Glutamatergic neuron (in vitro differentiated cells): ENCODE measurements at regions not wholly inside any gene's neighbourhood (a gene's known extent, or its start where the extent isn't known, plus 50 kb on each side); places are given as distances from the start of the nearest gene placed in this dataset.

Experiments used
- DNase-seq: peaks from one replicate; pipeline ENCODE4 v3.0.0; 2022
- H3K27ac Mint-ChIP-seq: one replicate; pipeline ENCODE4 v1.8.0; 2020; ENCODE audit warnings: mild to moderate bottlenecking, mixed read lengths, inconsistent platforms; ENCODE audit not compliant: unreplicated experiment
- H3K27me3 Mint-ChIP-seq: one replicate; pipeline ENCODE4 v1.8.0; 2020; ENCODE audit warnings: mild to moderate bottlenecking, moderate library complexity, mixed read lengths, inconsistent platforms; ENCODE audit not compliant: unreplicated experiment
- H3K36me3 Mint-ChIP-seq: one replicate; pipeline ENCODE4 v1.8.0; 2020; ENCODE audit warnings: mild to moderate bottlenecking, mixed read lengths, inconsistent platforms; ENCODE audit not compliant: unreplicated experiment
- H3K4me1 Mint-ChIP-seq: one replicate; pipeline ENCODE4 v1.8.0; 2020; ENCODE audit warnings: mild to moderate bottlenecking, low read depth, mixed read lengths, inconsistent platforms; ENCODE audit not compliant: unreplicated experiment
- H3K4me3 Mint-ChIP-seq: one replicate; pipeline ENCODE4 v1.8.0; 2020; ENCODE audit warnings: mild to moderate bottlenecking, mixed read lengths, inconsistent platforms; ENCODE audit not compliant: unreplicated experiment
- H3K9me3 Mint-ChIP-seq: one replicate; pipeline ENCODE4 v1.8.0; 2020; ENCODE audit warnings: mild to moderate bottlenecking, moderate library complexity, mixed read lengths, inconsistent platforms; ENCODE audit not compliant: unreplicated experiment
- CTCF ChIP-seq: fragments of 200-600 bp; sonication (generic); IDR thresholded peaks from one replicate; pipeline ENCODE4 v1.5.0; 2021; ENCODE audit not compliant: partially characterized antibody, unreplicated experiment

GRCh38 chr7:28243861-28244260 is 63.3 kb upstream of the JAZF1 start:
- no peaks in the 10 kb centered on the region for H3K9me3 Mint-ChIP-seq
- TF ChIP-seq CTCF, result no peak
- H3K4me1 Mint-ChIP-seq, result no peaks in the 10 kb centered on the region
- no peak overlapping the region for H3K4me3 Mint-ChIP-seq
- H3K27me3 Mint-ChIP-seq, result no peaks in the 10 kb centered on the region
- no peak for DNase-seq
- H3K36me3 Mint-ChIP-seq, result peaks cover 2% of the 10 kb centered on the region
- no peak overlapping the region for H3K27ac Mint-ChIP-seq

GRCh38 chr7:28245123-28245878 is 64.7 kb upstream of the JAZF1 start:
- Mint-ChIP-seq H3K4me1 (no peaks in the 10 kb centered on the region), H3K9me3 (no peaks in the 10 kb centered on the region), H3K36me3 (peaks cover 4% of the 10 kb centered on the region), H3K27me3 (no peaks in the 10 kb centered on the region), H3K4me3 (no peak overlapping the region), H3K27ac (no peak overlapping the region)
- no peak for DNase-seq
- TF ChIP-seq CTCF, result no peak

- H3K4me3 Mint-ChIP-seq, result no peak overlapping the region
- no peaks in the 10 kb centered on the region for H3K27me3 Mint-ChIP-seq
- peaks cover 4% of the 10 kb centered on the region for H3K36me3 Mint-ChIP-seq
- no peak overlapping the region for H3K27ac Mint-ChIP-seq
- H3K4me1 Mint-ChIP-seq, result no peaks in the 10 kb centered on the region
- H3K9me3 Mint-ChIP-seq, result no peaks in the 10 kb centered on the region
- no peak for TF ChIP-seq CTCF
- no peak for DNase-seq
These were observed 66.4 kb upstream of the JAZF1 start for GRCh38 chr7:28246921-28247461.

- Mint-ChIP-seq H3K4me3 (no peak overlapping the region), H3K4me1 (no peaks in the 10 kb centered on the region), H3K36me3 (no peaks in the 10 kb centered on the region), H3K27ac (no peak overlapping the region), H3K27me3 (no peaks in the 10 kb centered on the region), H3K9me3 (no peaks in the 10 kb centered on the region)
- TF ChIP-seq CTCF, result no peak
- no peak for DNase-seq
These were observed 77.6 kb upstream of the JAZF1 start for GRCh38 chr7:28258240-28258639.

- Mint-ChIP-seq H3K36me3 (no peaks in the 10 kb centered on the region), H3K27ac (no peak overlapping the region), H3K27me3 (no peaks in the 10 kb centered on the region), H3K4me3 (no peak overlapping the region), H3K4me1 (no peaks in the 10 kb centered on the region), H3K9me3 (no peaks in the 10 kb centered on the region)
- no peak for TF ChIP-seq CTCF
- DNase-seq, result no peak
These were observed 80.4 kb upstream of the JAZF1 start for GRCh38 chr7:28260969-28261368.
